ENCODE measurements at regions not wholly inside any gene's neighbourhood (a gene's known extent, or its start where the extent isn't known, plus 50 kb on each side); places are given as distances from the start of the nearest gene placed in this dataset.
"Not testable (repeated sequence)": the region's sequence is repeated elsewhere in the genome, so short reads cannot be mapped to it uniquely, and the experiment has no call there.

DNA sequence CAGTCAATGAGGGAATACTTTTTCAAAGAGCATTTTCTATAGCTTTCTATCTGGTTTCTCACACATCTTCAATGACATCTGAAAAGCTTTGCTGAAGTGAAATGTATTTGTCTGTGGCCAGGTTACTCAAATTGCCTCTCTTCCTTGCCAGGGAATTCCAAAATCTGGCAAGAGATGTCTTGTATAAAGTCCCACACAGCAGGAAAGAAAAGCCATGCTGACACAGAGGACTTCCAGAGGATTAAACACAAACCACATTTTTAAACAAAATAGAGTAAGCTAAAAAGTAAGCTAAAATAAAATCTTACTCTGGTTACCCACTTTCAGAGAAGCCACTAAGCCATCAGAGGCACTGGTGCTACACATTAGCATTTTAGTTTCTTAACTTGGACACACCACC, 93.1 kb upstream of the BCAR3 start:
- DNase-seq (ENCODE audit: insufficient read length, low spot score) = no peak
- no peak for FAIRE-seq

DNA sequence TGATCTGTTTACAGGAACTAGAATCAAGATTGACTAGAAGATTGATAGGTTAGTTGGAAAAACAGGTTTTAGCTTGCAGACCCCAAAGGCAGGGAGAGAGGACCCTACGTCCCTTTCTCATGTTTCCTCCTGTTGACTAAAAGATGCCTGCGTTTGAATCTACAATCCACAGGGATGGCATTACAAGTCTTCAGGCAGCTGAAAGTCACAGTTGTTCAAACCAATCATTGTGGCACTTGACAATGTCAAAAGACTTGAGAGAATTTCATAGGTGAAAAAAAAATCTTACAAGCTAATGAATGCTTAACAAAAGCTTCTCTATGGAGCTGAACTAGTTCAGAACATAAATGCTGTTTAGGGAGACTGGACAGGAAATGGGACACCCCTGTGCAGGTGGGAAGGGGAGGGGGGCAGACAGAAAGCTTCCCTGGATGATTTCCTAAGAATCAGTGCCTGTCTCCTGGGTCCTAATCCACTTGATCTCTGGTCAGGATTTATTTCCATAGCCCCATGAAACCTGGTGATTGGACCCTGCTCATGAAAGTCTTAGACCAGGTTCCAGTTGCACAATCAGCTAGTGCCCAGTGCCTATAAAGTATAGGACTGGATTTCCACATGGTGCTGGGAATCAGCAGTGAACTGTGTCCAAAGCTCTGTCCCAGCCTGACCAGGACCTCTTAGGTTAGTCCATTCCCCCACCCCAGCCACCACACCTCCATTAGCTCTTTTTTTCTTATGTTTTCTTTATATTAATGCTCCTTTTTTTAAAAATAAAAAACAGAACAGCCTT, 91.6 kb upstream of the BCAR3 start:
- DNase-seq (ENCODE audit: insufficient read length, low spot score) = no peak
- no peak for FAIRE-seq

DNA sequence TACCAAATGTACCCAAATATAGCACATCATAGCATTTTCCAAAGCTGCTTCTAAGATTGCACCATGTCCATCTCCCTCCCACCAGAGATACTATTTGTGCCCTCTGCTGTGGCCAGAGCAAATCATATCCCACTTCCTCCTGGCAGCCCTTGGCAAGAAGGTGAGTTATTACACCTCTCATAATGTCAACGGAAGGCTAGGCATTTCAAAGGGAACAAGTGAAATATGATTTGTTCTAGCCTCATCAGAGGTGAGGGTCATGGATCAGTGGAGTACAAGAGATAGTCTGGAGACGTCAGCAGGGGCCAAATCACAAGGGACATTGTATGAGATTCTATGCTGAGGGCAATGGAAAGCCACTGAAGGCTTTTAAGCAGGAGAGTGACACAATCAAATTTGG, 90.2 kb upstream of the BCAR3 start:
- DNase-seq (ENCODE audit: insufficient read length, low spot score) (no peak), FAIRE-seq (no peak)

DNA sequence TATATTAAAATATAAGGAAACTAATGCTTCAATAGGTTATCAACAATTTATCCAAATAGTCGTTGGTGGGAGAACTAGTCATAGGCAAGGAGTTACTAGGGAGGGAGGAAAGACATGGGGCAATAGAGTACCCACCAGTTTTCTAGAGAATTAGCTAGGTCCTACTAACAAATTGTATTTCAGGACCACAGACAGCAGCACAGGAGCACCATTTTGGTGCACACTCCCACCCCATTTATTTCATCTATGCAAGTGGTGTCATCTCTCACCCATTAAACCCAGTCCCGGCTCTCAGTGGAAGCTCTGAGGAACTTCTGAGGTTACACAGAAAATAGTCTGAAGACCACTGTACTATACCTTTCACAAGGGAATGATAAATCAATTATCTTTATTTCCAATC, 89.0 kb upstream of the BCAR3 start:
- FAIRE-seq (no peak), DNase-seq (ENCODE audit: insufficient read length, low spot score) (no peak)

DNA sequence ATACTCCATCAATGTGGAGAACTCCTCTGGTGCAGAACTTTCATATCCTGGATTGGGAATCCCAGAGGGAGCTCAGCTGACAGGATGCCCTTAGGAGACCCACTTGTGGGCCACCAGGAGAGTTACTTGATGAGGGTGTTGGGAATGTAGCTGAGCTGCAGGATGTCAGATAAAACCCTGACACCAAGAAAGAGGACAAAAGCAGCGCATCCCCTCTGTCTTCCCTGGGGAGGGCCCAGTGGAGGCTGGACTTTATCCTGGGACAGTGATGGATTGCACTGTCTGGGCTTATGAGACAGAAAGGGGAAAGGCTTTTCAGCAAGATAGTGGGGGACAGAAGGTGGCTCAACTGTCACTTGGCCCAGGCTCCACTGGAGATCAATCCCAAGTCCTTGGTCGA, 88.1 kb upstream of the BCAR3 start:
- FAIRE-seq (no peak), DNase-seq (ENCODE audit: insufficient read length, low spot score) (no peak)

DNA sequence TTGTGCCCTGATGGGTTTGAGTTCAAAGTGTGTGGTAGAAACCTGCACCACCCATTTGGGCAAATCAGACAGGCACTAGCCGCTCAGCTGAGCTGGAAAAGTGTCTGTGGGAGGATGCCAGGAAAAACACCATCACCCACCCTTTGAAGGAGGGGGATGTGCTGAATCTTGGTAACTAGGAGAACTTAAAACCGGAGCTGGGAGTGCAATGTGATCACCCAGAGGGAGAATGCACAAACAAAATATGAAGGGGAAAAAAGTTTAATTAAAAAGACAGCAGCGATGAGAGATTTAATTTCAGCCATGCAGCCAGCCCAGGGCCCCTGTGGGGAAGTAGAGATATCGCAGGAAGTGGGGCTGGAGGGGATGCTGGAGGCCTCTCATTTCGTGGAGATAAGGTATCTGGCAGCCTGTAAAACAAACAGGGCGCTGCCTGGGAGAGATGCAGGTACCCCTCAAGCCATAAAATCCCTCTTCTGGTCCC, 86.8 kb upstream of the BCAR3 start:
- FAIRE-seq = no peak

DNA sequence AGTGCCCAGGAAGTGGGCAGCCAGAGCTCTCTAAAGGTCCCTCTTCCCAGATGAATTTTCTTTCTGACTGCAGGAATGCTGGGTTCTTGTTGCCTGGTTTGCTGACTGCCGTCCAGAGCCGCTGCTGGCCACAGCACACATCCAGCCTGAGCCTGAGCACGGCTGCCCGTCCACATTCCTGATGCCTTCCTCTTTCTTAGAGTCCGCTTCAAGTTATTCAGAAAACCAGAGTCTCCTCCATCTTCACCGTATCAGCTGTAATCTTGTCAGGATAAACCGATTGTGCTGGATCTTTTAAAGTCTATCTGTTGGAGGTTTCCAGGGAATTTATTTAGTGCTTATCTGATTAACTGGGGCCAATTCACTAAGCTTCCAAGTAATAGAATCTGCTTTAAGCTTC, 84.8 kb upstream of the BCAR3 start:
- no peak for DNase-seq (ENCODE audit: insufficient read length, low spot score)
- no peak for FAIRE-seq

More for the DNA sequence above, 86.8 kb upstream of the BCAR3 start:
- DNase-seq (ENCODE audit: insufficient read length, low spot score) = no peak

DNA sequence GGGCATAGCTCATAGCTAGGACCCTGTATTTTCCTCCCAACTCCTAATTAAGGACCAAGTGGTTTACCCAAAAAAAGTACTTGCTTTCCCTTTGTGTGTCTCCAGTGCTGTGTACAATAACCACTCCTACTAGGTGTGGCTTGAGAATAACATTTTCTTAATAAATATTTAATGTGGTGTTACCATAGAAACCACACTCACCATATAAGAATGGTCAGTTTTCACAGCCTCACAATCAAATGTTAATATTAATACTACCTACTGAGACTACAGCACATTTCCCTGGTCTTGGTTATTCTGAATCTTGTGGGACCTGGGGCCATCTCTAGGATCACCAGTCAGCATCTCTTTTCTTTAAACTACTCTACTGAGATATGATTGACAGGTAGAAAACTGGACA, 83.5 kb upstream of the BCAR3 start:
- no peak for FAIRE-seq
- no peak for DNase-seq (ENCODE audit: insufficient read length, low spot score)

DNA sequence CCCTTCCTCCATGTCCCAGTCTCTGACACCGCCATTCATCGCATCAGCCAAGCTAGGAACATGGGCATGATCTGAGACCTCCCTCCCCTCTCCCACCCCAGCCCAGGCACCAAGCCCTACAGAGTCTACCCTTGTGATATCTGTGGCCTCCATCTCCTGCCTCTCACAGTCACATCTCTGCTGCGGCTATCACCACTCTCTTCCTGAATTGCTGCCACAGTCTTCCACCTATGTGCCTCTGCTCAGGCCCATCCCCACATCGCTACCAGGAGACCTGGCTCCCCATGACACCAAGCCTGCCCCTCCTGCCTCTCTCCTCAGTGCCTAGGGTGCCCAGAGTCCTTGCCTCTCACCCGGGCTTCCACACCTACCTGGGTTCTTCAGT, 82.7 kb upstream of the BCAR3 start:
- DNase-seq (ENCODE audit: insufficient read length, low spot score) (no peak), FAIRE-seq (no peak)

DNA sequence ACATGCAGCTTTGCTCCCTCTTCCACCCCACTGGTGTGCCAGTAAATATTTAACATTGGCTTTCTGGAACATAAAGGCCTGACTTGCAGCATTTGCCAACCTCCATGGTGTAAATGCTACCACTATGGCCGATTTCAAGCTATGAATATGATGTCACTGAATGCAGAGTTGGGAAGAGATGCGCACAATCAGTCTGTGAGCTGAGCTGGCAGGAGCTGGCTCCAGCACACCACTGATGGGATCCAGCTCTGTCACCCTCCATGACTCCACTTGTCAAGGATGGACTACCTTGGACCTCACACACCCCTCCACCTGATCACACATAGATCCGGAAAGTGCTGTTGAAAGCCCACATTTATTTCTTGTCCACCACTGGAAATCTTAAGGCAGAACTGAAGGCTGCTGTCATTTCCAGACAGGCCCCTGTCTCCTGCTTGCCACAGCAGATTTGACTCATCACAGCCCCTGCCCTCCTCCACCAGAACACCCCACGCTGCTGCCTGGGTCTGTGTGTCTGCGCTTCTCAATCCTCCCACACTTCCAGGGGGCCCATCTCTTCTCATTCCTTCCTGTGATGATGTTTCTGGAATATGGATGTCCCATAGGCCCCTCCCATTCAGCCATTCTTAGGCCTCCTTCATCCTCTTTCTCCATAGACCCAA, 82.2 kb upstream of the BCAR3 start:
- DNase-seq (ENCODE audit: insufficient read length, low spot score) = no peak
- no peak for FAIRE-seq

DNA sequence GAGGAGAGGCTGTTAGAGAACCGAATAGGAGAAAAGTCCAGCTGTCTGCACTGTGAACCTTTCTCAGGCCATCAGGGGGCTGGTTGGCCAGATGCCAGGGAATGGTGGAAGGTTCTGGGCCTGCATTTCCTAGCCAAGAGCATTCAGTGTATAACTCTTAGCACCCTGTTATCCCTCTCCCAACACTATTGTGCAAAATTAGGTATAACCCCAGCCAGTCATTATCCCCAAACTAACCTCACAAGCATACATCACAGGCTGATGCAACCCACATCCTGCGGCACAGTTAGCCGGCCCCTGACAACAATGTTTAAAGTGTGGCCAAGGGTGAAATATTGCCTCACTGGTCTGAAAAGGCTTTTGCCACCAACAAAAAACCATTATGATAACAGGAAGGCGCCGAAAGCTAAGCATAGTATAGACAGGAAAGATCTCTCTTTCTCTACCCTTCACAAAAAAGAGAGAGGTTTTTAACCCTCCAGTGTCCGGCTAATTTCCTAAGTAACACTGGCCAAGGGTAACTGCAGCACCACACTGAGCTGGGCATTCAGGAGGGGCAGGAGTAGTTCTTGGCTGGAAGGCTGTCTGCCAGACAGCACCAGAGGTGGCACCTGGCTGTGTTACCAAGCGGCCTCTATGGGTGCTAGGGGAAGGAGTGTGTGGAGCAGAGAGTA, 77.3 kb upstream of the BCAR3 start:
- DNase-seq (ENCODE audit: insufficient read length, low spot score) (no peak), FAIRE-seq (no peak)

DNA sequence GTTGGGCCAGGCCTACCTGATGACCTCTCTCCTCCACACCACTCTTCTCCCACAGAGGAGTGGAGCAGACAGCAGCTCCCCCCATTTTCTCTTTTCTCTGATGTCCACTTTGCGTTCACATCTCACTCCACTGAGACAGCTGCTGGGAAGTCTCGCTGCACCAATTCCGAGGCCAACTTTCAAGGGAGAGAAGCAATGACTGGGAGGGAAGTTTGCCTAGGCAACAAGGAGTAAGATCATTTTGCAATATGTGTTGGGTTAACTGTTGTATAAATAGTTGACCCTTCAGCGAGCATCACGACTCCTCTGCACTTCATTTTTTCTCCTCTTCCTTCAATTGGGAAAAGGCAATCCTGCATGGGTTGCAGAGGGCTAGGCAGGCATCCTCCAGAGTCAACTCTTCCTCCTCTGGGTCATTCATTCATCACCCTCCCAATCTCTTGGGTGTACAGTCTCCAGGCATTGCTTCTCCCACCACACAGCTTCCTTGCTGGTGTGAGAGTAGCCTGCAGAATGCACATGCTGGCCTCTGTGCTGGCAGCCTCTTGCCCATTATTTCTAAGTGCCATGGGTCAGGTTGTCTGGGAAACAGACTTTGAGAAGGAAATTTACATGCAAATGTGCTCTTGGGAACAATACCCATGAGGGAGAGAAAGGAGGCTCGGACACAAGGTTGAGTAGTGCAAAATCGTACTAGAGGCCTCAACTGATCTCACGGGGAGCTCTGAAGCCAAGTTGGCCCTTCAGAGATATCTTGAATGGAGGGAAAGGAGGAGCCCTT, 75.8 kb upstream of the BCAR3 start:
- DNase-seq (ENCODE audit: insufficient read length, low spot score) (no peak), FAIRE-seq (no peak)

DNA sequence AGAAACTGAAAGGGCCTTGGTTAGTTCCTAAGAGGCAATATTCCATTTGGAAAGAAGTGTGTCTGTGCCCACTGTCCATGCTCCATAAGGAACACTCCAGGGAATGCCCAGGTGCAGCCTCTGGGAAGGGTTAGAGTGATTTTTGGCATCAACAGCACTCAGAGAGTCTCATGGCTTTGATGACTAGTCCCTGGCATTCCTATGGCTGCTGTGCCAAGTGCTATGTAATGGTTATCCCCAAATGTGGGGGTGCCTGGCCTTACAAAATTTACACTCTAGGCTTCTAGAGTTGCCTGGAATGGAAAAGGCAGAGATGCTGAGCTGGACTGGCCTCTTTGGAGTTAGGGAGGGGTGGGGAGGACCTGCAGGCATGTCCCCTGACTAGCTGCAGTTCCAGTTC, 75.0 kb upstream of the BCAR3 start:
- DNase-seq (ENCODE audit: insufficient read length, low spot score) (no peak), FAIRE-seq (no peak)

DNA sequence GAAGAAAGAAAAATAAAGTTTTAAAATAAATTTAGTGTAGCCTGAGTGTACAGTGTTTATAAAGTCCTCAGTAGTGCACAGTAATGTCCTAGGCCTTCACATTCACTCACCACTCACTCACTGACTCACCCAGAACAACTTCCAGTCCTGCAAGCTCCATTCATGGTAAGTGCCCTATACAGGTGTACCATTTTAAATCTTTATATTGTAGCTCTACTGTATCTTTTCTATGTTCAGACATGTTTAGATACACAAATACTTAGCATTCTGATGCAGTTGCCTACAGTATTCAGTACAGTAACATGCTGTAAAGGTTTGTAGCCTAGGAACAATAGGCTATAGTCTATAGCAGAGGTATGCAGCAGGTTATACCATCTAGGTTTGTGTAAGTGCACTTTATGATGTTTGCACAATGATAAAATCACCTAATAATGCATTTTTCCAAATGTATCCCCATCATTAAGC, 73.6 kb upstream of the BCAR3 start:
- not testable (repeated sequence) for FAIRE-seq

DNA sequence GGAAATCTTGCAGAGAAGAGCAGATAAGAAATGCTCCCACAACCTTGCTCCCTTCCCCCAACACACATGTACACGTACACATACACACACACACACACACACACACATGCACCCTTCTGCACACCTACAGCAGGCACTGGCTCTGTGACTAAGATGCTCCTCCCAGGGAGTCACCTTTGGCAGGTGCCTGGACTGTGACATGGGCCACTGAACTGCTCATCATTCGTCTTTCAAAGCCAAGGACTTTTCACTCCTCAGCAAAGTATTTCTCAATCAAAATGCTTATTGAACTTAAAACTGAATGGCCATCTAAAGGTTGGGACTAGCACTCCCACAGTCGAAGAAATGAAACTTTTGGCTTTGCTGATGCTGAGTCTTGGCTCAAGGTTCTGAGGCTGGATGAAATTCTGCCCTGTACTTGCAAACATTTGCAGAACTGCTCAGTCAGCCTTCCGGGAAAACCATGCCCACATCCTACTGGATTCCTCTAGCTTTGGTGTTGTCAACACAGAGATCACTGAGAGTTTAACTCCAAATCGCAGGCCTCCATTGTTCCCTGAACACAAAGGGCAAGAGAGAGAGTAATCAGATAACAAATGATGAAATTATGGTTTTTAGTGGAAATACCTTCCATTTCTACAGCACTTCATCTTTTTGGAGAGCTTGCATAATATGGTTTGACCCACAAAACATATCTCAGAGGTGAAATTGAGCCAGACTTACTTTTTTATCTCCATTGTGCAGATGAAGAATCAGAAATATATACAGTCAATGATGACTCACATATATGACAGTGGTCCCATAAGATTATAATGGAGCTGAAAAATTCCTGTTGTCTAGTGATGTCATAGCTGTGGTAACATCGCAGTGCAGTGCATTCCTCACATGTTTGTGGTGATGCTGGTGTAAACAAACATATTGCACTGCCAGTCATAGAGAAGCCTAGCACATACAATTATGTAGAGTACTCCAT, 72.4 kb upstream of the BCAR3 start:
- DNase-seq (ENCODE audit: insufficient read length, low spot score) (no peak), FAIRE-seq (no peak)

More for the DNA sequence above, 73.6 kb upstream of the BCAR3 start:
- not testable (repeated sequence) for DNase-seq (ENCODE audit: insufficient read length, low spot score)

DNA sequence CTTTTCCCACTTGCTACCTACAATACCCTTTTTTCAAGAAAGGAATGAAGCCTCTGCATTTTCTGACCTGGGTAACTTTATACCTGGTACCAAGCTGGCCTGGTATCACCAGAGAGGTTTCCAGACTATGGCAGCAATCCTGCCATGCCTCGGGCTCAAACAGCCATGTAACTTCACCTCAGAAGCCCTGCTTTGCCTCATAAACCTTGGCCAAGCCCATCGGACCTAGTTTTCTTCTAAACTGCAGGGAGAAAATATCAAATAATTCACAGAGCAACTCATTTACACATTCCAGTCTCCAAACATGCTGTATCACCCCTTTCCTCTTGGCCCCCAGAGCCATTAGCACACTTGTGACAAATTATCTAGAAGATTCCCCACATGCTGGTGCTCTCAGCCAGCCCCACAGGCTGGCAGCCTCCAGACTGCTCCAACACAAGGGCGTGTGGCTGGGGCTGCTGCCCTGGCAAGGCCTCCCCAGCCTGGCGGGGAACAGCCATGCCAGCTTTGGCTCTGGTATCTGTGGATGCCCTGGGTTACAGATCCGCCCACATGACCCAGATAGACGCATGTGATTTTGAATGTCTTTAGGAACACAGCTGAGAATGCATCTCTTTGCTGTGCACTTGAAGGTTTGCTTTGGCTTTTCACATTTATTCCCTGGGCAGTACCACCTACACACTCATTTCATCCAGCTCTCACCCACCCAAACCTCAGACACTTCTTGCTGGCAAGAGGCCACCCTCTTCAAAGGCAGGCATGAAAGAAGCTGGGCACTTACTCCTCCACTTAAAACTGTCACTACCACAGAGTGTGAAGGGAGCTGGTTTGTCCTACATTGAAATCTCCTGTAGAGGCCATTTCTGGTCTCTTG, 70.0 kb upstream of the BCAR3 start:
- FAIRE-seq (no peak), DNase-seq (ENCODE audit: insufficient read length, low spot score) (no peak)

DNA sequence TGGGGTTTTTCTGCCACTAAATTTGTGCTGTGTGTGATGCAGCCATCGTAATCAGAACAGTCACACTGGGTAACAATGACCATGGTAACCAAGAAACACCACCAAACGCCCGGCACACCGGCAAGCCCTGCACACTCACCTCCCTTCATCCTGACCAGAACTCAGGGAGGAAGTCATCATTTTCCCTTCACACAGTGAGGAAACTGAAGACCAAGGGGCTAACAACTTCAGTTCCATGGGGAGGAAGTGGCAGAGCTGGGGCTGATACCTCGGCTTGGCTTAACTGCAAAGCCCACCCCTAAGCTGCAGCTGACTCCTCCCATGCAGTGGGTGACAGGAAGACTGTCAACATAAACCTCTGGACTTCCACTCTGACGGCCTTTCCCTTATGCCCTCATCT, 69.3 kb upstream of the BCAR3 start:
- no peak for FAIRE-seq
- peak; percentile 13 for DNase-seq (ENCODE audit: insufficient read length, low spot score)

DNA sequence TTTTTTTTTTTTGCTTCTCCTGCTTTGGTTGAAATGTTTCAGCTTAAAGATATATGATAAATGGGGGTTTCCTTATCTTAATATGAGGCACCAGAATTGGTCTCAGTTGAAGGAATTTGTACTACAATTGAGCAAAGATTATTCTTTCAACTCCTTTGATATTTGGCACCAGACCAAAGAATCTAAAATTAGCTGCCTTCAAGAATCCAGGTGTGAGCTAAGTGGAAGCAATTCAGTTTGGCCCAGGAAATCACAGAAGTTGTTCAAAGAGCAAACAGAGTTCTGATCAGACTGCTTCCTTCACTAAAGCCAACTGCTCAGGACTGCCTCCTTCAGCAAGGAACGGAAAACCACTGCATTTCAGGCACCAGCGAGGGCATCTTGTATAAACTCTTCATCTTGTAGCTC, 68.3 kb upstream of the BCAR3 start:
- FAIRE-seq (peak; percentile 87), DNase-seq (ENCODE audit: insufficient read length, low spot score) (peak; percentile 33)

DNA sequence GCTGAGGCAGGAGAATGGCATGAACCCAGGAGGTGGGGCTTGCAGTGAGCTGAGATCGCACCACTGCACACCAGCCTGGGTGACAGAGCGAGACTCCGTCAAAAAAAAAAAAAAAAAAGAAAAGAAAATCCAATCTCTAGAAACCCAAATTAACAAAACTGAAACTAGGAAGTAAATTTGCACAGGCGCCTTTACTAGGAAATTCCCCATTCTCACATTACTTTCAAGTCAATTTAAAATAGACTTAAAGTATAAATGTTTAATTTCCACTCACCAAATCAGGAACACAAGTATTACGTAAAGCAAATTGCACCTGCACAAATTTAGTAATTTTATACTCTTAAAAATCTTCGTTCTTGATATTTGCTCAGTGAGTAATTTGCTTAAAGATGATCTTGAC, 67.8 kb upstream of the BCAR3 start:
- DNase-seq (ENCODE audit: insufficient read length, low spot score) (no peak), FAIRE-seq (no peak)
